ENCODE measurements at regions not wholly inside any gene's neighbourhood (a gene's known extent, or its start where the extent isn't known, plus 50 kb on each side); places are given as distances from the start of the nearest gene placed in this dataset.
"Not testable (repeated sequence)": the region's sequence is repeated elsewhere in the genome, so short reads cannot be mapped to it uniquely, and the experiment has no call there.

GRCh38 chr10:8283166-8283905 is 228.8 kb downstream of the GATA3 start:
- no peak for DNase-seq

- no peak for DNase-seq
Observed at GRCh38 chr10:8283986-8284385, 229.5 kb downstream of the GATA3 start.

- not testable (repeated sequence) for DNase-seq
Observed at GRCh38 chr10:8285970-8286369, 231.5 kb downstream of the GATA3 start.

GRCh38 chr10:8288600-8288999 is 234.1 kb downstream of the GATA3 start:
- DNase-seq = no peak

GRCh38 chr10:8289186-8289924 is 234.9 kb downstream of the GATA3 start:
- DNase-seq = no peak

GRCh38 chr10:8294779-8295178 is 240.3 kb downstream of the GATA3 start:
- DNase-seq = no peak

GRCh38 chr10:8295311-8295710 is 240.8 kb downstream of the GATA3 start:
- DNase-seq = no peak

- DNase-seq = no peak
Observed at GRCh38 chr10:8296090-8296733, 241.7 kb downstream of the GATA3 start.

GRCh38 chr10:8296734-8297101 is 242.2 kb downstream of the GATA3 start:
- DNase-seq = no peak

GRCh38 chr10:8297107-8297506 is 242.6 kb downstream of the GATA3 start:
- no peak for DNase-seq

- no peak for DNase-seq
Observed at GRCh38 chr10:8297959-8298358, 243.5 kb downstream of the GATA3 start.

- DNase-seq = no peak
Observed at GRCh38 chr10:8298896-8299570, 244.5 kb downstream of the GATA3 start.

- DNase-seq = no peak
Observed at GRCh38 chr10:8300925-8301324, 246.4 kb downstream of the GATA3 start.

- no peak for DNase-seq
Observed at GRCh38 chr10:8301333-8301732, 246.8 kb downstream of the GATA3 start.

- no peak for DNase-seq
Observed at GRCh38 chr10:8301831-8302230, 247.3 kb downstream of the GATA3 start.

- no peak for DNase-seq
Observed at GRCh38 chr10:8302565-8302964, 248.1 kb downstream of the GATA3 start.

- no peak for DNase-seq
Observed at GRCh38 chr10:8304861-8305260, 250.4 kb downstream of the GATA3 start.

GRCh38 chr10:8305876-8306652 is 251.6 kb downstream of the GATA3 start:
- no peak for DNase-seq

GRCh38 chr10:8306685-8307364 is 252.3 kb downstream of the GATA3 start:
- DNase-seq = peak in 1 of 5 donors; percentile 15

- no peak for DNase-seq
Observed at GRCh38 chr10:8310930-8311329, 256.4 kb downstream of the GATA3 start.

- DNase-seq = no peak
Observed at GRCh38 chr10:8311526-8312070, 257.1 kb downstream of the GATA3 start.

GRCh38 chr10:8312079-8312478 is 257.6 kb downstream of the GATA3 start:
- DNase-seq = no peak

Measured in T-helper 1 cell (primary cell).